Colonic mucosa (tissue), 4 donors: ENCODE measurements at regions not wholly inside any gene's neighbourhood (a gene's known extent, or its start where the extent isn't known, plus 50 kb on each side); places are given as distances from the start of the nearest gene placed in this dataset.

ENCODE experiments used
- DNase-seq: peaks from one replicate; pipeline ENCODE4 v3.0.0-alpha.2; 2020
- H3K27ac ChIP-seq: fragments of 200-600 bp; one replicate; pipeline ENCODE4 v1.8.0; 2021
- H3K27me3 ChIP-seq: fragments of 200-600 bp; one replicate; pipeline ENCODE4 v1.8.0; 2021
- H3K36me3 ChIP-seq: fragments of 200-600 bp; one replicate; pipeline ENCODE4 v1.8.0; 2021
- H3K4me1 ChIP-seq: fragments of 200-600 bp; one replicate; pipeline ENCODE4 v1.8.0; 2021; ENCODE audit warnings: mild to moderate bottlenecking
- H3K4me3 ChIP-seq: fragments of 200-600 bp; one replicate; pipeline ENCODE4 v1.8.0; 2021
- H3K9ac ChIP-seq, 2 donors: one replicate each; pipeline ENCODE4 v1.7.0; 2013; ENCODE audit warnings: control low read depth in 2 of 2, low read depth in 2 of 2, low read length in 2 of 2
- H3K9me3 ChIP-seq: fragments of 200-600 bp; one replicate; pipeline ENCODE4 v1.8.0; 2021
- CTCF ChIP-seq: fragments of 200-600 bp; IDR thresholded peaks from one replicate; pipeline ENCODE4 v1.8.0; 2022; ENCODE audit warnings: antibody characterized with exemption, mild to moderate bottlenecking
- intact Hi-C: fragments of 100-400 bp; cut with DNase I; formaldehyde crosslinking; loops from one replicate; pipeline ENCODE4 v1.14.1; 2022
- donor health status: healthy.
- donor health status: DM: no; HTN: no; CAD: no.
- donor health status: DM: no; HTN: no; CAD: no.

- Histone ChIP-seq H3K27me3 (no peaks in the 10 kb centered on the region), H3K4me3 (no peak overlapping the region), H3K36me3 (no peaks in the 10 kb centered on the region), H3K9ac (no peak overlapping the region), H3K4me1 (no peaks in the 10 kb centered on the region), H3K9me3 (no peaks in the 10 kb centered on the region), H3K27ac (no peak overlapping the region)
- TF ChIP-seq CTCF = no peak
- DNase-seq = no peak
- intact Hi-C loops = no loop called here
Measured at GRCh38 chr13:22447132-22447886, 733.5 kb upstream of the SGCG start.

DNA sequence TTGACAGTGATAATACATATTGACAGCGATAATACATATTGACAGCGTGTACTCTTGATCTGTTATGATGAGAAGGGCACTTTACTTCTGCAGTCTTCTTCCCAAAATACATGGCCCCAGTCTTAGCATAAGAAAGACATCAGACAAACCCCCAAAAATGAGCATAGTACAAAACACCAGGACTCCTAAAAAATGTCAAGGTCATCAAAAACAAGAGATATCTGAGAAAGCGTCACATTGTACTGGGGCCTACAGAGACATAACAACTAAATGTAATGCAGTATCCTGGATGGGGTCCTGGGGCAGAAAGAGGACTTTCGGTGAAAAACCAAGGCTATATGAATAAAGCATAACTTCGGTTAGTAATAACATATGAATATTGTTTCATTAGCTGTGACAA is 731.5 kb upstream of the SGCG start:
- no peak overlapping the region for H3K4me3 ChIP-seq
- intact Hi-C loops = no loop called here
- H3K36me3 ChIP-seq = no peaks in the 10 kb centered on the region
- DNase-seq = no peak
- H3K9me3 ChIP-seq = no peaks in the 10 kb centered on the region
- no peaks in the 10 kb centered on the region for H3K27me3 ChIP-seq
- H3K9ac ChIP-seq = no peak overlapping the region
- no peak overlapping the region for H3K27ac ChIP-seq
- TF ChIP-seq CTCF = no peak
- H3K4me1 ChIP-seq = no peaks in the 10 kb centered on the region

- H3K9me3 ChIP-seq = no peaks in the 10 kb centered on the region
- DNase-seq = no peak
- intact Hi-C loops = no loop called here
- no peak overlapping the region for H3K27ac ChIP-seq
- TF ChIP-seq CTCF = no peak
- no peak overlapping the region for H3K9ac ChIP-seq
- no peaks in the 10 kb centered on the region for H3K4me1 ChIP-seq
- H3K36me3 ChIP-seq = no peaks in the 10 kb centered on the region
- H3K4me3 ChIP-seq = no peak overlapping the region
- H3K27me3 ChIP-seq = no peaks in the 10 kb centered on the region
Measured at GRCh38 chr13:22451327-22451741, 729.4 kb upstream of the SGCG start.

DNA sequence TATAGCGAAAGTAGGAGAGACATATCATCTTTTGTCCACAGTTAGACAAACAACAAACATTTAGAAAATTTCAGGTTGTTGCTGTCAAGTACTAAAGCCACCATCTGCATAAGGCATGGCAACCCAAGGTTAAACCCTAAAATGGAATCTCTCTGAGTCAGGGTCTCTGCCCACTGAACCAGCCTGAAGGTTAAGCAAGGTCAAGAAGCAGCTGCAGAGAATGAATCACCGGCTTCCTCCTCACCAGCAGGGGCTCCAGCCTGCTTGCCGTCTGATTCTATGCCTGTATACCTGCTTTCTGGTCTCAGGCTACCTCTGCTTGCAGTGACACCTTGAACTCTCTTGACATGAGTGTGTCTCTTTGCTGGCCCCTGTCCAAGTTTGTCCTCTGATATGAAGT is 726.2 kb upstream of the SGCG start:
- no peaks in the 10 kb centered on the region for H3K9me3 ChIP-seq
- DNase-seq = no peak
- H3K4me3 ChIP-seq = no peak overlapping the region
- H3K36me3 ChIP-seq = no peaks in the 10 kb centered on the region
- H3K4me1 ChIP-seq = no peaks in the 10 kb centered on the region
- no peak for TF ChIP-seq CTCF
- H3K27ac ChIP-seq = no peak overlapping the region
- no peak overlapping the region for H3K9ac ChIP-seq
- intact Hi-C loops = no loop called here
- no peaks in the 10 kb centered on the region for H3K27me3 ChIP-seq

DNA sequence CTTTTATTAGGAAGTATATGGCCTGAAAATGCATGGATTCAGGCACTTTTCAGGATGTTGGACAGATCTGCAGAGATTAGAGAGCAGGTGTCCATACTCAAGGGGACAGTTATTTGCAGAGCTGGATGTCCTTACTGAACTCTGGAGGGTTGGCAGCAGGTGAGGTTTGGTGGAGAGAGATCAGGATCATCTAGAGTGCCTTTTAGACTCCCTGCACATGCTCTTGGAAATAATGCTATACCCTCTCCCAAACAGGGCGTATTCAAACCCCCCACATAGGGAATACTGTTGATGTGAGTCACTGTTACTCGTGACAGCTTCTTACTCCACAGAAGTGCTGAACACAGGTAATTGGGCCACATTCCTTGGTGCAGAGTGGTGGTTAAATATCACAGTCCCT is 725.7 kb upstream of the SGCG start:
- Histone ChIP-seq H3K9ac (no peak overlapping the region), H3K36me3 (no peaks in the 10 kb centered on the region), H3K4me1 (no peaks in the 10 kb centered on the region), H3K27me3 (no peaks in the 10 kb centered on the region), H3K4me3 (no peak overlapping the region), H3K9me3 (no peaks in the 10 kb centered on the region), H3K27ac (no peak overlapping the region)
- no peak for DNase-seq
- intact Hi-C loops = no loop called here
- no peak for TF ChIP-seq CTCF
